ENCODE measurements at regions not wholly inside any gene's neighbourhood (a gene's known extent, or its start where the extent isn't known, plus 50 kb on each side); places are given as distances from the start of the nearest gene placed in this dataset.
A peak's percentile ranks its signal among the peaks of the same experiment; 100 is the strongest.

GRCh38 chr5:77569409-77569808 is 69.1 kb downstream of the OTP start:
- no peak for DNase-seq

- no peak for DNase-seq
These were observed 70.0 kb downstream of the OTP start for GRCh38 chr5:77568555-77568954.

- no peak for DNase-seq
These were observed 70.4 kb downstream of the OTP start for GRCh38 chr5:77568082-77568481.

GRCh38 chr5:77563475-77563874 is 71.4 kb upstream of the WDR41 start:
- DNase-seq, result no peak

DNA sequence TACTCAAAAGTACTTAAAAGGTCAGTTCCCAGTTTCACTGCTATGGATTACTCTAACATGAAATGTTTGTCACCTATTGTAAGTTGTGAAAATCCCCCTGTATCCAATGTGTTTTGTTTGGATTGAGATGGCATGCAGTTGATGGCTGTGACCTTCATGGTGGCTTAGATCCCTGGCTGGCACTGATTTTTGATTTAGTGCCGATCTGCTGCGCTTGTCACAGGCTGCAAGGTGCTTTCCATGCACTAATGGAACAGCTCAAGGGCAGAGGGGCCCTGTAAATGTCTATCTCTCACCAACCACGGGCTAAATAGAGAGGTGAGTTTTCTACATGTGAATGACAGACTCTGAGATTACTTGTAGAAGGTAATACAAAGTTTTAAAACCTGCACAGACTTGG is 69.8 kb upstream of the WDR41 start:
- no peak for DNase-seq

GRCh38 chr5:77560677-77561263 is 68.7 kb upstream of the WDR41 start:
- peak in 1 of 5 experiments; percentile 12 for DNase-seq

GRCh38 chr5:77558266-77558665 is 66.2 kb upstream of the WDR41 start:
- DNase-seq, result no peak

GRCh38 chr5:77550406-77550805 is 58.3 kb upstream of the WDR41 start:
- DNase-seq, result no peak

DNA sequence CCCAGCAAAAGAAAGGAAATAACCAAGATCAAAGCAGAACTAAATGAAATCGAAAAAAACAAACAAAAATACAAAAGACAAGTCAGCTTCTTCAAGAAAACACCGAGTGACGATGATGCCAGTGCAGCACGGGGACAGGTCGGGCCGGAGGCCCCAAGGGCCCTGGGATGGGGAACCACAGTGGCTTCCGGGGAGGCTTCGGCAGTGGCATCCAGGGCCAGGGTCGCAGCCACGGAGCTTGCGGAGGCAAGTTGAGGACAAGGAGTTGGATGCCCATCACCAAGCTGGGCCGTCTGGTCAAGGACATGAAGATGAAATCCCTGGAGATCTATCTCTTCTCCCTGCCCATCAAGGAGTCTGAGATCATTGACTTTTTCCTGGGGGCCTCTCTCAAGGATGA is 53.2 kb upstream of the WDR41 start:
- DNase-seq, result no peak
